LoVo (cell line): ENCODE measurements at regions not wholly inside any gene's neighbourhood (a gene's known extent, or its start where the extent isn't known, plus 50 kb on each side); places are given as distances from the start of the nearest gene placed in this dataset.
"Not testable (repeated sequence)": the region's sequence is repeated elsewhere in the genome, so short reads cannot be mapped to it uniquely, and the experiment has no call there.

Experiments
- DNase-seq: peaks from one replicate; pipeline ENCODE4 v3.0.0-alpha.2; 2016; ENCODE audit warnings: low spot score

DNA sequence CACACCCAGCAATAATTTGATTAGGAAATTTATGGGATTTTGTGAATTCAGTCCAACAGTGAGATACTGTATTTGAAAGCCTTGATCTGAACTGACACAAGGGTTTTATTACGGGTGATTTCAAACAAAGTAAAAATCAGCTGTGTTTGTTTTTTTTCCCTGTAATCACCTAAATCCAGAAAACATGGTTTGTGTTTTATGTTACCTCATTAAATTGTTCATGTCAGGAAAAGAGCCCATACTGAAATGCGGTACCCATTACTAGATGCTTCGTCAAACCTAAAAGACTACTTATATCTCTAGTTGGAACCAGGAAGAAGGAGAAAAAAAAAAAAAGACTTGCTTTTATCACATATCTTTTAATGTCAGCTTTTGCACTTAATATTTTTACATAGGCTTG, 811.9 kb upstream of the RGS18 start:
- DNase-seq = no peak

DNA sequence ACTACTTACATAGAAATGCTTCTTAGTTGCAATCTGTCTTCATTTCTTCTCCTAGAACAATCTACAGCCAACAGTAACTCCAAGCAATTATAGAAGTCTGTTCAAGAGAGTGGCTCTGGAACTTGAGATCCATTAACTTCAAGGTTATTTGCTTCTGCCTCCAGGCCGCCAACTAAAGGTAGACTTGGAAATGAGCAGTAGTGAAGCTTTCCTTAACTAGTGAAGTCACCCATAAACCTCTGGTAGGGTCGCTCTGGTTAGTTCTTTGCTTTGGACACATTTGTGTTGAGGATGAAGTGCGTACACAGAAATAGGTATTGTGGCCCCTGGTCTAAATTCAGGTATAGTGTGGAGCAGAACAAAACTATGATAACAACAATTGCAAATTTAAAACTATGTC, 809.9 kb upstream of the RGS18 start:
- no peak for DNase-seq

DNA sequence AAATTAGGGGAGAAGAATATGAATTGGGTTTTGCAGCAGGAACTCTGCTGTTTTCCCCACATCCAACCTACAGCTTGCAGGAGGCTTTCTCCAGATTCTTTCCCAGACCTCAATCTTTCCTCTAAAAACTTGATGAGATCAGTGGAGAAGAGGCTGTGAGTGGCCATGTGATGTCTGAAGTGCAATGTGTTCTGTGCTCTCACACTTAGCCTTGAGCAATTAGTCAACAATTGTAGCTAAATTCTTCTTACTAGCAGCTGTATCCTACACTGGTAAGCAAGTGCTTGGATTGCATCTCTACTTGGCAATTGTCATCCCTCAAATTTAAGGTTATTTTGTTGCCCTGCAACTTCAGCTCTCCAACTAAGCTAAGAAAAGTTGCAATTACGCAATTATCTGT, 807.3 kb upstream of the RGS18 start:
- DNase-seq = no peak

GRCh38 chr1:191358724-191359123, 799.5 kb upstream of the RGS18 start:
- no peak for DNase-seq

DNA sequence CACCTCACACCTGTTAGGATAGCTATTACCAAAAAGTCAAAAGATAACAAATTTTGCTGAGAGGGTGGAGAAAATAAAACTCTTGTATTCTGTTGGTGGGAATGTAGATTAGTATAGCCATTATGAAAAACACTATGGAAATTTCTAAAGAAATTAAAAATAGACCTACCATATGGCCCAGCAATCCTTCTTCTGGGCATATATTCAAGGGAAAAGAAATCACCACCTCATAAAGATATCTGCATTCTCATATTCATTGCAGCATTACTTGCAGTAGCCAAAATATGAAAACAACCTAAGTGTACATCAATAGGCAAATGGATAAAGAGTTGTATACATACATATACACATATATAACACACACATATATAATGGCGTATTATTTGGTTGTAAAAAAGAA, 791.6 kb upstream of the RGS18 start:
- DNase-seq = no peak

DNA sequence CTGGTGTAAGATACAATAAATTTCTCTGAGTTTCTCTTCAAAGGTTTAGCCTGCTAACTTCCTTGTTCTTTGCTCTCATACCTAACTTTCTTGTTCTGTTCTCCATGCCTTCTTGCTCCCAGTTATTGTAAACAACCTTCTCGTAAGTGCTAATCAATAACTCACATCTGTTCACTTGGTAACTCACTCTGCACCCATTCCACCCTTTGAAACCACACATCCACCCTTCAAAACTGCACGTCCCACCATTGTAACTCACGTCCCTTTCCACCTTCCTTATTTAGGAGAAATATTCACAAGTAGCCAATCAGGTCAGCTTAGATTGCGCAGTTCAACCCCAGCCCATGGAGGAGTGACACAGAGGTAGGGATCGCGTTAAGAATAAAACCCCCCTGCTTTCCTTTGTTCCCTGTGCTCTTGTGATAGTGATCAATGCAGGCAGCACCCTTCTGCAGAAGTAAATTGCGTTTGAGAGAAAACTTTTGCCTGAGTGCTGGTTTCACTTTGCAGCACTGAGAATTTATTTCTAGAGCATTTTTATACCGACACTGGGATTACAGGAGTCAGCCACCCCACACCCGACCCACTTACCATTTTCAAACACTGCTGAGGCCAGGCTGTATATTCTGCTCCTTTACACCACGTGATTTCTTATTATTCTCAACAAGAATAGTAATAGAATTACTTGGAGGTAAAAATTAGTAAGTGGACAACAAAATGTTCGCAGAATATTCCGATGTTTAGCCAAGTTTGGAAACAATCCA, 789.2 kb upstream of the RGS18 start:
- no peak for DNase-seq

DNA sequence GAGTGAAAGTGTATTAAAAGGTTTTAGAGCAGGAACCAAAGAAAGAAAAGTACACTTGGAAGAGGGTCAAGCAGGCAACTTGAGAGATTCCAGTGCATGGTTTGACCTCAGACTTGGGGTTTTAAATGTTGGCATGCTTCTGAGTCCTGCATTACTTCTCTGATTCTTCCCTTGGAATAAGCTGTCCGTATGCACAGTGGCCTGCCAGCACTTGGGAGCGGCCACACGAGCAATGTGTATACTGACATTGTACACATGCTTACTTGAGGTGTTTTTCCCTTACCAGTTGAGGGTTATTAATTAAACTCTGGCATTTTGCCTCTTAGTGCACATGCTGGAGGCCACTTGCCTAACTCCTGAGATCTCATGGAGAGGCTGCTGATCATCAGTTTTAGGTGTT, 786.6 kb upstream of the RGS18 start:
- no peak for DNase-seq

DNA sequence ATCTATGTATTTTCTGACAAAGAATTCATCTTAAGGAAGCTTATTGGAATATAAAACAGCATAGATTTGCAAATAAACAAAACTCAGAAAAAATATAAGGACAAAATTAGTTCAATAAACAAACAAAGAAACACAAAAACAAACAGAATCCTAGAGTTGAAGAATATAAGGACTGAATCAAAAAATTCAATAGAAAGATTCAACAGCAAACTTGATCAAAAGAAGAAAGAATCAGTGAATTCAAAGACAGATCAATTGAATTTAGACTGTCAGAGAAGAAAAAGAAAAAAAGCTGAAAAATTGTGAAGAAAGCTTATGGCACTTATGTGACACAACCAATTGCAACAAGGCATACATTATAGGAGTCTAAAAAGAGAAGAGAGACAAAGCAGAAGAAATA, 770.0 kb upstream of the RGS18 start:
- no peak for DNase-seq

DNA sequence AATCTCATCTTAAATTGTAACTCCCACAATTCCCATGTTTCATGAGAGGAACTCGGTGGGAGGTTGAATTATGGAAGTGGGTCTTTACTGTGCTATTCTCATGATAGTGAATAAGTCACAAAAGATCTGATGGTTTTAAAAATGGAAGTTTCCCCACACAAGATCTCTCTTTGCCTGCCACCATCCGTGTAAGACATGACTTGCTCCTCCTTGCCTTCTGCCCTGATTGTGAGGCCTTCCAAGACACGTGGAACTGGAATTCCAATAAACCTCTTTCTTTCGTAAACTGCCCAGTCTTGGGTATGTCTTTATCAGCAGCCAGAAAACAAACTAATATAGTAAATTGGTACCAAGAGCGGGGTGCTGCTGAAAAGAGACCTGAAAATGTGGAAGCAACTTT, 761.6 kb upstream of the RGS18 start:
- DNase-seq = no peak

GRCh38 chr1:191398551-191398950, 759.7 kb upstream of the RGS18 start:
- no peak for DNase-seq

- DNase-seq = no peak
Measured at GRCh38 chr1:191405417-191405816, 752.8 kb upstream of the RGS18 start.

DNA sequence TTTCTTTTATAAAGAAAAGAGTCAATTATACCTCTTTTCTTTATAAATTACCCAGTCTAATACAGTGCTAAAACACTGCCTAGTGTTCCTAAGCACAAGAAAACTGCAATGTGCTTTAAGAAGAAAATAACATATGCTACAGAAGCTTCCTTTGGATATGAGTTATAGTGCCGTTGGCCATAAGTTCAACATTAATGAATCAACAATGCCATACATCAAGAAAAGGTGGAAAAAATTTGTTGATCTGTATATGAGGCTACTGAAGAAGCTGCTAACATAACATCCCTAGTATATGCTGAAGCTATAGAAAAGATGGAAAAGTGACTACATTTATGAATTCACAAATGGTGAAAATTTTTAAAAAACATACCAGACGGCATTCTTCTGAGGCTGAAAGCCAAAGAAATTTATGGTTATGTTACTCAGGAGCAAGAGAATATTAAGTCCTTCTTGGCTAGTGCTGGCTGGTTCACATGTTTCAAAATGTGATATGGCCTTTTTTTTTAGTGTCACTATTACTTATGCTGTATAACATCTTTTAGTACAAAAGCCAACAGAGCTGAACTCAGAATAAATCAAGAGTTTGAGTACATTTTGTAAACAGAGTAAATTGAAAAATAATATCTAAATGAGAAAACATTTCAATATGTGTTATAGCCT, 743.2 kb upstream of the RGS18 start:
- no peak for DNase-seq

GRCh38 chr1:191419842-191420241, 738.4 kb upstream of the RGS18 start:
- DNase-seq = no peak

DNA sequence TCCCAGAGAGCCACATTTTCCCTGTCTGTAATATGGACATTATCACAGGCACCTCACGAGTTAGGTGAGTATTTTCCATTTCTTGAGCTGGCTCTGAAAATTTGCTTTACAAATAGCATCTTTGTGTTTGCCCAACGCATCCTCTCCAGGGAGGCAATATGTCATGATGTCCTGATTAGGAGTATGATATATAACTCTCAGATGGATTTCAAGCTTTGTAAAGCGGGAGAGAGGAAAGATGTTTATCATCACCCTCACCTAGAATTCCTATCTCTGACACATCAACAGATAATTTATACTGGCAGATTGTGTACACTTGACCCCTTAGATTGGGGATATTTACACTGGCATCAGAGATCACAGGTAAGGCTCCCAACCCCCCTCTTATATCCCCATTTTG, 730.7 kb upstream of the RGS18 start:
- no peak for DNase-seq

DNA sequence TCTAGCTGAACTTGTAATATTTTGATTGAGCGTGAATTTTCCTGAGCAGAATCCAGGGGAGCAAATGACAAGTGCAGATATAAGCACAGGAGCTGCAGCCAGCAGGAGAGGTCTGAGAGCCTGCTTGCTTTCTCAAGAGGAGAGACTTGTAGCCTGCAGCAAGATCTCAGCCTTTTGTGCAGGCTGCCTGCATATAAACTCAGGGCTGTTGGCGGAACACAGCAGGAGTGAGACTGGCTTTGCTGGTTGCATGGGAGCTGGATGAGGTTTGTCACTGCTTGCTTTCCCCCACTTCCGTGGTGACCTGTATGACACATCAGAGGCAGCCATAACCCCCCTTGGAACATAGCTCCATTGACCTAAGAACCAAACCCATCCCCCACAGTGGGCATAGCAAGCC, 725.4 kb upstream of the RGS18 start:
- DNase-seq = no peak

GRCh38 chr1:191438979-191439378, 719.3 kb upstream of the RGS18 start:
- DNase-seq = no peak

DNA sequence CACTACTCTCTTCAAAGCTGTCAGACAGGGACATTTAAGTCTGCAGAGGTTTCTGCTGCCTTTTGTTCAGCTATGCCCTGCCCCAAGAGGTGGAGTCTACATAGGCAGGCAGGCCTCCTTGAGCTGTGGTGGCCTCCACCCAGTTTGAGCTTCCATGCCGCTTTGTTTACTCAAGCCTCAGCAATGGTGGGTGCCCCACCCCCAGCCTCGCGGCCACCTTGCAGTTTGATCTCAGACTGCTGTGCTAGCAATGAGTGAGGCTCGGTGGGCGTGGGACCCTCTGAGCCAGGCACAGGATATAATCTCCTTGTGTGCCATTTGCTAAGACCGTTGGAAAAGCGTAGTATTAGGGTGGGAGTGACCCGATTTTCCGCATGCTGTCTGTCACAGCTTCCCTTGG, 710.0 kb upstream of the RGS18 start:
- DNase-seq = not testable (repeated sequence)

GRCh38 chr1:191452586-191452985, 705.7 kb upstream of the RGS18 start:
- DNase-seq = no peak

- DNase-seq = no peak
Measured at GRCh38 chr1:191453487-191453886, 704.8 kb upstream of the RGS18 start.

- no peak for DNase-seq
Measured at GRCh38 chr1:191457889-191458288, 700.4 kb upstream of the RGS18 start.

DNA sequence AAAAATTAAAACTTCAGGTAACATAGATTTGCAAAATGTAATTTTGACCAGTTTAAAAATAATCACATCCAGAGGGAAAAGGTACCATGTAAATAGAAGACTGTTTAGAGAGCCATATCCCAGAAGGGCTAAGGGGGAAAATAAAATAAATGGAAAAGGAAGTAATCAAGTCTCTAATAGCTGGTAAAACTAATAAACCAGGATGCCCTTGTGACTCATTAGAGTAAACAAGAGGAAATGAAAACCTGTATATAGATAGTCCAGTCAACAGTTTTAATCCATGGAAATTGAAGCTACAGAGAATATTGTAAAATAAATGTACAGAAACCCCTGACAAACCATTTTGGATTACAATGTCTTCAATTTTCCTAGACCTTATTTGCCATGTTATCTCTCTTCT, 698.0 kb upstream of the RGS18 start:
- DNase-seq = no peak

GRCh38 chr1:191483988-191484387, 674.3 kb upstream of the RGS18 start:
- no peak for DNase-seq

DNA sequence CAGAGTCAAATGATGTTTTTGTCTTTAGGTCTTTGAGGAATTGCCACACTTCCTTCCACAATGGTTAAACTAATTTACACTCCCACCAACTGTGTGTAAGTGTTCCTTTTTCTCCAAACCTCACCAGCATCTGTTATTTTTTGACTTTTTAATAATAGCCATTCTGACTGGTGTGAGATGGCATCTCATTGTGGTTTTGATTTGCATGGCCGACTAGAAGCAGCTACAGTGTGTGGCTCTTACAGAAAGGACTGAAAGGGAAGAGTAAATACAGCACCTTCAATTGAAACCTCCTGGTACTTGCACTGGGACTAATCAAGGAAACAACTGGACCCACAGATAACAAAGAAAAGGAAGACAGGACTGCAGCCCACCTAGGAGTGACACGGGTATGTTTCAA, 668.0 kb upstream of the RGS18 start:
- DNase-seq = no peak

GRCh38 chr1:191495040-191495439, 663.2 kb upstream of the RGS18 start:
- DNase-seq = no peak
